ENCODE measurements at regions not wholly inside any gene's neighbourhood (a gene's known extent, or its start where the extent isn't known, plus 50 kb on each side); places are given as distances from the start of the nearest gene placed in this dataset.
A peak's percentile ranks its signal among the peaks of the same experiment; 100 is the strongest.

GRCh38 chr9:113646946-113647914 lies 183.7 kb downstream of the RGS3 start:
- DNase-seq, result no peak

- no peak for DNase-seq
These were observed 184.5 kb downstream of the RGS3 start for GRCh38 chr9:113648048-113648447.

DNA sequence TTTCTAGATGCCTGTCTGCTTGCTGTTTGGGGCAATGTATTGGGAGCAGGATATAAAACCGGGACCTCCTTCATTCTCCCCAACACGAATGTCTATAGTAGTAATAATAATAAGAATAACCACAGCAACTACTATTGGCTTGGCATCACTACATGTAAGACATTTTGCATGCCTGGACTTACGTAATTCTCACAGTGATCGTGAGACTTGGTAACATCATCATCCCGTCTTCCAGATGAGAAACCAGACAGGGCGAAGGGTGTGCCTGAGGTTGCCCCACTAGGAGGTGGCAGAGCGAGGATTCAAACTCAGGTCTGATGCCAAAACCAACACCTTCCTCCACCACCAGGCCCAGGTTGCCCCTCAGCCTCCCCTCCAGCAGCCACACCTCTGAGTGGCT lies 185.1 kb downstream of the RGS3 start:
- no peak for DNase-seq

- DNase-seq, result peak; percentile 54
These were observed 185.5 kb downstream of the RGS3 start for GRCh38 chr9:113649054-113649453.

DNA sequence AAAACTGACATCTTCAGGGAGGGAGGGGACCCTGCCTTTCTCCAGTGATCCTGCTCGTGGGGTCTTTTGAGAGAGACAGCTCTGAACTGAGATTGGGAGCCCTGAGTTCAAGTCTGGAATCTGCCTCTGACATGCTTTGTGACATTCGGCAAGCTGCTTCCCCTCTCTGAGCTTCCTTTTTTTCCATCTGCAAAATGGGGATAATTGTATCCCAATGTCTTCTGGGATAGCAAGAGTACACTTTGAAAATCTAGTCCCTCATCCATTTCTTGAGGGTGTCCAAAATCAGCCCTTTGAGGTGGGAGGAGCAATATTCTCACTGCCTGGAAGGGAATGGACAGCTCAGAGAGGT lies 186.3 kb downstream of the RGS3 start:
- DNase-seq, result no peak

DNA sequence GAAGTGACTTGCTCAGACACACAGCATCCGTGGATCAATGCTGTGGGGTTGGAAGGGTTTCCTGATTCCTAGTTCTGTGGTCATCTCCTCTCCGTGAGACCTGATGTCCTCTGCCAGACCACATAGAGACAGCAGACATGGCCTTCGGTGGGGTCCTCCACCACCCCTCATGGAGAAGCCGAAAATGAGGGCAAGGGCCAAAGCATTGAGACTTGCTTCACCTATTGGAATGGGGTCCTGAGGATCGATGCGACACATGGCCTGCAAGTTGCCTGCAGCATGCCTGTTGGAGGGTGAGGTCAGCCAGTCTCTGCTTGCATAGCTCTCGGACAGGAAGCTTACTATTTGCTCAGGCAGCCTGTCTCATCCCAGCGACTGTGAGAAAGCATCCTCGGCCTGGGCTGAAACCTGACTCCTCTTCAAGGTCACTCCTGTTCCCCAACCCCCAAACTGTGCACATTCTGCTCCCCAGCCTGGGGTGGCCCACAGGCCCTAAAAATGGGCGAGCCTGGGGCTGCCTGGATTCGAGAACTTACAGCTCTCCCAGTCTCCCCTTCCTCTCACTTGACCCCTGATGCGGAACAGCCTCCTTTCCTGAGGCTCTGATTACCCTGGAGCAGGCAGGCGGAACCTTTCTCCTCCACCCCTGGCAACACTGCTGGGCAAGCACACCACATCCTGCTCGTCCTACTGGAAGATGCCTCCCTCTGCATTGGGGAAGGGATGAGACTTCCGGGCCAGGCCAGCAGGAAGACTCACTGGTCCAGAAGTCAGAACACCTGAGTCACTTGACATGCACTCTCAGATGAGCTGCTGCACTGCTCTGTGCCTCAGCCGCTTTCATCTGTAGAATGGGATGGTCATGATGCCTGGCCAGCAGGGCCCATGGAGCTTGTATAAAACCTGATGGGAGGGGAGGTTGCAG lies 186.9 kb downstream of the RGS3 start:
- DNase-seq, result no peak

DNA sequence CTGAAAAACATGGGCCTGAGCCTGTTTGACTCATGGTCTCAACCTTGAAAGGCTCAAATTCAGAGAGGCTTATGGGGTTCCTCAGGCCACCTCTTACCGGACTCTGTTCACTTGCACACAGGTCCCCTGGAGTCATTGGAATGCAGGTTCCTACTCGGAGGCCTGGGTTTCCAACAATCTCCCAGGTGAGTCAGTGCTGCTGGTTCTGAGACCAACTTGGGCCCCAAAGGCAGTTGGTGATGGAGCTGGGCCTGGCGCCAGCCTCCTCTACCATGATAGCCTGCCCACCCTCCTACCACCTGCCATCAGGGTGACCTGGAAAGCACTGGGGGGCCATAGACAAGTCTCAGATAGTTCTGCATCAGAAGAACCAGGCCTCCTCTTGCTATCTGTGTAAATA lies 188.4 kb downstream of the RGS3 start:
- no peak for DNase-seq

DNA sequence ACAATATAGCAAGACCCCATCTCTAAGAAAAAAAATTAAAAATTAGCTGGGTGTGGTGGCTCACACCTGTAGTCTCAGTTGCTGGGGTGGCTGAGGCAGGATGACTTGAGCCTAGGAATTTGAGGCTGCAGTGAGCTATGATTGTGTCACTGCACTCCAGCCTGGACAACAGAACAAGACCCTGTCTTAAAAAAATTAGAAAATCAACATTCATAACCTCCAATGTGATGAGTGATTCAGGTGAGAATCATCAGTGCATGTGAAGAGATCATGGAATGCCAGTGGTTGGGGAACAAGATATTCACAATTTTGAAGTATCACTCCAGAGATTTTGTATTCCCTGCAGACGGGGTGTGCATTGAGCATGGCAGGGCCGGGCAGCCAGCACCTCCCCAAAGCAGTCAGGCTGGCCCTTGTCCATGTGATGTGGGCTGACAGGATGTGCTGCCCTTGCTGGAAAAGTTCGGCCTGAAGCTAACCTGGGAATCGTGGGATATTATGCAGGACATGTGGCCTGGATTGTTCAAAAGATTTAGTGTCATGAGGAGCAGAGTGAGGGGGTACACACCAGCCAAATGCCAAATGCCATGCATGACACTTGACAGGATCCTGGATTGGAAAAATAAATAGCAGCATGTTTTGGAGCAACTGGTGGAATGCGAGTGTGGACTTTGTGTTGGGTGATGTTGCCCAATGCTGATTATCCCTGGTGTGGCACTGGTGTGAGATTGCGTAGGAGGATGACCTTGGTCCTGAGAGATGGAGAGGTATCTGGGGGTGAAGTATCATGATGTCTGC lies 189.0 kb downstream of the RGS3 start:
- no peak for DNase-seq

GRCh38 chr9:113653746-113654604 lies 190.4 kb downstream of the RGS3 start:
- no peak for DNase-seq

DNA sequence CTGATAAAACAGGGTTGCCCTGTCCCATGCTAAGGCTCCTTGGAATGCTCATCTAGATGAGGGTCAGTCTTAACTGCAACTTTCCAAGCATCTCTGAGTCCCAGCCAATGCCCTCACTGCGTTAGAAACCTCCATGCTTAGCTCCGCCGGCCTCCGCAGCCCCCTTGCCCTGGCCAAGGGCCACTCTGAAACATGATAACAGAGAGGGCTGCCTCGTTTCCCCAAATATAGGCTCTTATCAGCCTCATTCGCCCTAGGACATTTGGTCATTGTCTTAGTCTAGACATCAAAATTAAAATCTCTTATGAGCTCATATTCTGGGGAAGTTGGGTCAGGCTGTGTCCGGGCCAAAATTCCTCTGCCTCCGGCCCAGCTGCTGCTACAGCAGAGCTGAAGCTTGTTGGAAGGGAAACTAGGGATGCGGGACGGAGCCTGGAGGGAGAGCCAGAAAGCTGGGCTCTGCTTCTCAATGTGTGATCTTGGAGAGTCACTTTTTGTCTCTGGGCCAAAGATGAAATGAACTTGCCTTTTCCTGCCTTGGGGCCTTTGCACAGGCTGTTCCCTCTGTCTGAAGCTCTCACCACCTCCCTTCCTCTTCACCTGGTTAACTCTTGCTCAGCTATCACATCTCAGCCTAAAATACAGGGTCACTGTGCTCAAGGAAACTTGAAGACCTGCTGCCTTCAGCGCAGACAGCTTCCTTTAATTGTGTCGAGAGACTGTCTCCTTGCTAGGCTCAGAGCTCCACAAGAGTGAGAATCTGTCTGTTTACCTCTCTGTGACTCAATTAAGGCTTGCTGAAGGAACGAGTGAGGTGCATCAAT lies 191.3 kb downstream of the RGS3 start:
- DNase-seq, result peak; percentile 89

DNA sequence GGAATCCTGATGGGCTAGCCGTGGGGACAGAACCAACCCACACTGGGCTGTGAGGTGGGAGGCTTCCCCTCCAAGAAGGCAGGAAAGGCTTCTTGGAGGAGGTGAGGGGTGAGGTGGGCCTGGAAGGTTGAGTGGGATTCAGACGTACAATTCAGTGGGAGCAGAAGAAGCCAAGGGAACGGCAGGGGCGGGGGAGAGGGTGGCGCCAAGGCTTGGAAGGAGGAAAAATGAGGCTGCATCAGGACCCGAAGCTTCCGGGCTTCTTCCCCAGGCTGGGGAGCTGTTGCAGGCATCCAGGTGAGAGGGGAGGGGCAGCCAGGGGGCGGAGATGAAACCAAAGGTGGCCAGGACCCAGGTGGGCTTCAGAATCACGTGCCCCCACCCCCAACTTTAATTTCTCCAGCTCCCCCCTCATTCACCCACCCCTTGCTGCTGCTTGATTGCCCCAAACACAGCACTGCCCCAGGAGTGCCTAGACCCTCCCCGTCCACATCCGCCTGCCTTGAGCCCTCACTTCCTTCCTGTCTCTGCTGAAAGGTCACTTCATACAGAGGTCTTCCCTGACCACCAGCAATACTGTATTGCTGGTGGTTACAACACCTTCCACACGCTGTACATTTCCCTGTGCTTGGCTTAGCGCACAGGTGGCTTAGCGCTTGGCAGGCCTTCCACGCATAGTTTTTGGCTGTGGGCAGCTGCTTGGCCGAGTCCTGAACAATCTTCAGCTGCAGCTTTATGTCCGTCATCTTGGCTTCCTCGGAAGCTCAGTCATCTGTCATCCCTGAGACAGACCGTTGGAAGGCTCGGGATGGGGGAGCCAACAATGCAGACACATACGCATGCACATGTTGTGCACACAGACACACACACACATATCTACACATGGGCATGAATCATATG lies 193.5 kb downstream of the RGS3 start:
- DNase-seq, result no peak

DNA sequence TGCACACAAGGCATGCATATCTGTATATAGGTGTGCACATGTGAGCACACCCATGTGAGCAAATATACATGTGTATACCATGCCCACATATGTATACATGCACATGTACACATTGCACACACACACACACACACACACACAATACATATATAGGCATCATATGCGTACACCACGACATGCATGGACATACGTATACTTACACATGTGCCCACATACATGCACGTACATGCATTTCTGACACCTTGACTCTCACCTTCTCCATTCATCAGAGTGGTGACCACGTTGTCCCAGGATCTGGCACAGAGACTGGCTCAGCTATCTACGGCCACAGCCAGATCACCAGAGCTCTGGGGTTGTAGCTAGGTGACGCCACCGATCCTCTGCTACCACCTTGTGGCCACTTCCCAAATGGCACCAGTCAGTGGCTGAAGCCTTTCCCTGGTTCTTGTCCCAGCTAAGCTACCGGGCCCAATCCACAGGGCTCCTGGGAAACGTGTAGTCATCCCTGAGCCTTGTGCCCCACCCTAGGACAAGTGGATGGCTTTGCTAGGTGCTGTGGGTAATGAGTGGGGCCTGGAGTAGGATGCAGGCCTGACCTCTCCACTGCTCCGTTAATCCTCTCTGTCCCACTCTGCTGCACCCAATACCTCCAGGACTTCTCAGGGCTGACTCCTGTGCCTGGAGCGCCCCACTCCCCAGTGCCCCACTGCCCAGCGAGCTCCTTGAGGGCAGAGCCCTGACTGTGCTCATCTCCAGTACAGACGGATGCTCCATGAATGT lies 194.4 kb downstream of the RGS3 start:
- DNase-seq, result peak; percentile 88

DNA sequence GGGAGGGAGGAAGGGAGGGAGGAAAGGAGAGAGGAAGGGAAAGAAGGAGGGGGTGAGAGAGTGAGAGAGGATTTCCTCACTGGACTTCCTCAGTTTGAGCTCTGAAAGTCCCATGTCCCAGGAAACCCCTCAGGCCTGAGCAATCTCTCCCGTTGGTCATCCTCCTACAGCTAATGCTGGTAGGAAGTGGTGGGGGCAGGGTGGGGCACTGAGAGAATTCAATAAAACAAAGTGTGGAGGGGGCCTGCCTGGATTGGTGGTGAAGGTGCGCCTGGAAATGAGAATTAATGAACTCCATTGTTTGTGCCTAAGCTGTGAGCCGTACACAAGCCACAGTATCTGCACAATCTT lies 195.0 kb downstream of the RGS3 start:
- DNase-seq, result no peak

- DNase-seq, result no peak
These were observed 195.5 kb downstream of the RGS3 start for GRCh38 chr9:113659039-113659438.

DNA sequence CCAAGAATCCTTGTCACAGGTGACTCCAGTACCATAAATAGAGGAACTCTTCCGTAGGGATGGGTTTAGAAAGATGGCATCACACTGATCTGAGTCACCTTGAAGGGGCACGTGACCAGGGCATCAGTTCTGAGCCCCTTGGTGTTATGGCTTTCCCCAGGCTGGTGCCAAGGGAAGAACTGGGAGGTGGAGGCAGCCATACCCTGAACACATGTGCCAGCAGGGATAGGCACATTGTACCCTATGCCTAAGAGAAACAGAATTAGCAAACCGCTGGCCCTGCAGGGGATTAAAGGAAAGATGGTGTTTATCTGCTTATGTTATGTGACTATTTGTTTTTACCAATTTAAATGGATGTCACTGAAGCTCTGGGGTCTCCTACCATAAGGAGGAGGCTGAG lies 196.2 kb downstream of the RGS3 start:
- no peak for DNase-seq

DNA sequence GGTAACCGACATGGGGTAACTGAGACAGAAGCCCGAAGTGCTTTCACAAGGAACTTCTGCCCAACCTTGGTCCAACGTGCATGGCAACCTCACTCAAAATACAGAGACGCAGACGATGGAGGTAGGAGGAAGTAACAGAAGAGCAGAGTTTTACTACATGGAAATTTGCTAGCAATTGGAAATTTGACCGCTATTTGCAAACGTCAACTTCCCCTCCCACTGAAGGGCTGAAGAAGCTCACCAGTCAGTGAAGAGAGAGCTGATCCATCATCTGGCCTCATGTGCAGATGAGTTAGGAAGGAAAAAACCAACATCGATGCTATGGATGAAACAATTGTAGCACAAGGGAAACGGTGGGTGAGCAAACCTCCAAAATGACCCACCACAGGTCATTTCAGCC lies 196.7 kb downstream of the RGS3 start:
- no peak for DNase-seq

DNA sequence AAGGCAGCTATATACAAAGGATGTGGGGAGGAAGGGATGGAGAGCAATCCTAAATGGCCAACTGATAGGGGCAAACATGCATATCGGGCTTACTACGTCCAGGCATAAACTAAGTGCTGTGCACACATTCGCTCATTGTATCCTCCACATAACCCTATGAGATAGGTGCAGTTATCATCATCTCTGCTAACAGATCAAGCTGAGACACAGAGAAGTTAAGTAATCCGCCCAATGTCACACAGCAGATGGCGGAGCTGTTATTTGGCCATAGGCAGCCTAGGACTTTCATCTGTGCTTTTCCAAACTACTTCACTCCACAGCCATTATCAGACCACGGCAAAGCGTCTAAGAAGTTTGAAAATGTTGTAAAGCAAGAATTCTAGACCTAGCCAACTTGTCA lies 197.5 kb downstream of the RGS3 start:
- DNase-seq, result no peak

- DNase-seq, result no peak
These were observed 200.8 kb downstream of the RGS3 start for GRCh38 chr9:113664181-113664875.
